NB4 (cell line): ENCODE measurements at regions not wholly inside any gene's neighbourhood (a gene's known extent, or its start where the extent isn't known, plus 50 kb on each side); places are given as distances from the start of the nearest gene placed in this dataset.

Source experiments
- POLR2A ChIP-seq: IDR thresholded peaks from 2 replicates; pipeline ENCODE4 v1.6.1; 2011; ENCODE audit warnings: mild to moderate bottlenecking; ENCODE audit not compliant: insufficient read length; ENCODE audit errors: extremely low read depth
- TF ChIP-seq, protein P1 (sequence below): IDR thresholded peaks from one replicate; pipeline ENCODE4 v1.5.1; 2012; ENCODE audit warnings: low read depth, low read length

GRCh38 chr13:88643233-88643632 is 972.1 kb downstream of the SLITRK5 start:
- TF ChIP-seq, protein P1, sequence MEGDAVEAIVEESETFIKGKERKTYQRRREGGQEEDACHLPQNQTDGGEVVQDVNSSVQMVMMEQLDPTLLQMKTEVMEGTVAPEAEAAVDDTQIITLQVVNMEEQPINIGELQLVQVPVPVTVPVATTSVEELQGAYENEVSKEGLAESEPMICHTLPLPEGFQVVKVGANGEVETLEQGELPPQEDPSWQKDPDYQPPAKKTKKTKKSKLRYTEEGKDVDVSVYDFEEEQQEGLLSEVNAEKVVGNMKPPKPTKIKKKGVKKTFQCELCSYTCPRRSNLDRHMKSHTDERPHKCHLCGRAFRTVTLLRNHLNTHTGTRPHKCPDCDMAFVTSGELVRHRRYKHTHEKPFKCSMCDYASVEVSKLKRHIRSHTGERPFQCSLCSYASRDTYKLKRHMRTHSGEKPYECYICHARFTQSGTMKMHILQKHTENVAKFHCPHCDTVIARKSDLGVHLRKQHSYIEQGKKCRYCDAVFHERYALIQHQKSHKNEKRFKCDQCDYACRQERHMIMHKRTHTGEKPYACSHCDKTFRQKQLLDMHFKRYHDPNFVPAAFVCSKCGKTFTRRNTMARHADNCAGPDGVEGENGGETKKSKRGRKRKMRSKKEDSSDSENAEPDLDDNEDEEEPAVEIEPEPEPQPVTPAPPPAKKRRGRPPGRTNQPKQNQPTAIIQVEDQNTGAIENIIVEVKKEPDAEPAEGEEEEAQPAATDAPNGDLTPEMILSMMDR: no peak
- no peak for TF ChIP-seq POLR2A
